Stimulated activated CD8-positive, alpha-beta memory T cell treated with anti-CD3 and anti-CD28 coated beads, Interleukin-15, amount 100 ng/mL, for 48 hours (primary cell): ENCODE measurements at regions not wholly inside any gene's neighbourhood (a gene's known extent, or its start where the extent isn't known, plus 50 kb on each side); places are given as distances from the start of the nearest gene placed in this dataset.
"Not testable (repeated sequence)": the region's sequence is repeated elsewhere in the genome, so short reads cannot be mapped to it uniquely, and the experiment has no call there.

ENCODE experiments used
- DNase-seq, 2 donors: peaks; one replicate each; pipeline ENCODE4 v3.0.0-alpha.2; 2020; ENCODE audit warnings: low read depth in 2 of 2

- DNase-seq, result no peak
Observed at GRCh38 chr14:29982171-29982570, 54.5 kb upstream of the PRKD1 start.

- DNase-seq, result no peak
Observed at GRCh38 chr14:29982993-29983392, 55.3 kb upstream of the PRKD1 start.

- not testable (repeated sequence) for DNase-seq
Observed at GRCh38 chr14:29990344-29990857, 62.8 kb upstream of the PRKD1 start.

- DNase-seq, result no peak
Observed at GRCh38 chr14:29990993-29991392, 63.3 kb upstream of the PRKD1 start.

DNA sequence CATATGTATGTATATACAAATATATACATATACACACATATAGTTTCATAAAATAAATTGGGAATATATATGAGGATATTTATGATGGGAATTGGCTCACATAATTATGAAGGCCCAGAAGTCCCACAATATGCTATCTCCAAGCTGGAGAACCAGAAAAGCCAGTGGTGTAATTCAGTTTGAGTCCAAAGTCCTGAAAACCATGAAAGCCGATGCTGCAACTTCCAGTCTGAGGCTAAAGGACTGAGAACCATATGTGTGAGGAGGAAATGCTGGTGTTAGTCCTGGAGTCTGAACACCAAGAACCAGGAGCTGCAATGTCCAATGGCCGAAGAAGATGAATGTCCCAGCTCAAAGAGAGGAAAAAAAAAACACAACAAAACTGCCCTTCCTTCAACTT is 65.5 kb upstream of the PRKD1 start:
- DNase-seq, result no peak

- no peak for DNase-seq
Observed at GRCh38 chr14:29999013-29999539, 71.4 kb upstream of the PRKD1 start.

- no peak for DNase-seq
Observed at GRCh38 chr14:30002859-30003258, 75.2 kb upstream of the PRKD1 start.

GRCh38 chr14:30005114-30005808 is 77.6 kb upstream of the PRKD1 start:
- no peak for DNase-seq

DNA sequence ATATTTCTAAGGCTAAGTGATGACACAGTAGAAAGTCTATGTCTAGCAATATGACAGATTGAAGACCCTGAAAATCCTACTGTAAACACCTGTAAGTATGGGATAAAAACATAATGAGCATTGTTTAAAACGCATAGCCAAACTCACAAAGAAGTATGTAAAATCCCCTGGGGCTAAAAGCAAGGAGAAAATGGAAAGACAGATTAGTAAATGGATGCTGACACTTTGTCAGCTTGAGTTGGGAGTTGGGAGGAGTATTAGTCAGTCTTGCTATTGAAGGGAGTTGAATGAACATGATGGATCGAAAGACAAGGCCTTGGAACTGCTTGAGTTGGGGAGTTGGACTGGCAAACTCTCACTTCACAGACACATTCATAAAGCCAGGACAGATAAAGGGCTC is 79.0 kb upstream of the PRKD1 start:
- DNase-seq, result no peak

DNA sequence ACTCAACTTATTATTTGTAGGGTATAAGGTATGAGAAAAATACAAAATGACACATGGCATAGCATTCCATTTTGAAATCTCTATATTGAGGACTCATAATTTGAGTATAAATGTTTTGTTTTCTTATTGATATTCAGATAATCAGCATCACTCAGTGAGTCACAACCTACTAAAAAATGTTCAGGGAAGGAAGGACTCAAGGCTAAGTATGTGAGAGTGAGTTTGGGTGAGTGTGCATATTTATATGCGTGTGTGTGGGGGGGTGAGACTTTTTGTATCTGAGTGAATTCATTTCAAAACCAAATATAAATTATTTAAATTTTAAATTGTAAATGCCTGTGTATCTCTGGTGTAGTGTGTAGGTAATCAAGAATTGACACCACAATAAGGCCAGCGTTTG is 87.8 kb upstream of the PRKD1 start:
- no peak for DNase-seq

DNA sequence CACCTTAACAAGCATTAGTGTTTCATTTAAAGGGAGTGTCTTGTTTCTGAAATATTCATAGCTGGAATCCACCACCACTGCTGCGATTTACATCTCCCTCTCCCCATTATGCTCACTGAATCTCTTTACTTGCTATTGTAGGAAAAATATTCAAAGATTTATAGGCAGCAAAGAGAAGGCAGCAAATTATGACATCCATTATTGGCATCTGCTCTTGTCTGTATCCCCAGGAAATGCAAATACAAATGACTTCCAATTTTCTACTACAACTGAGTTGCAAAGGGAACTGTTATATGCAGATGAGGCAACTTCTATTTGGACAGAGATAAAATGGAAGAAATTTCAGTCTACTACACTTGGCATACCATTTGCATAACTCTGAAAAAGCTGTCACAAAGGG is 88.4 kb upstream of the PRKD1 start:
- DNase-seq, result no peak

- DNase-seq, result no peak
Observed at GRCh38 chr14:30017370-30017993, 89.8 kb upstream of the PRKD1 start.

DNA sequence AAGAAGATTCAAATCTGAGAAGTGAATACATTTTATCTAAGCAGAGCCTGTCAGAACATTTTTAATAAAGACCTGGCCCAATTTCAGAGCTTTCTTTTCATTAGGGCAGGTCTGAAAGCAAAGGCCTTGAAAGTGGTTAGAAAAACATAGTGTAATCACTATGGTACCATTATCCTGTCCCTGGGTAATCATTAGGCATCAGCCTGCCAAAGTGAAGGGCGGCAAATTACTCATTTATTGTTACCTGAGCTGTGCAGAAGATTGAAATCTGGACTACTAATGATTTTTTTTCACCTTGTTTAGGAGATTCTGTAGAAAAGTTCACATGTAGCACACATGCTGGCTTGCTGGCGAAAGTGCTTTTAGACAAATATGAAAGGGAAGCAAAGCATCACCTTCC is 92.6 kb upstream of the PRKD1 start:
- no peak for DNase-seq

GRCh38 chr14:30020687-30021086 is 93.0 kb upstream of the PRKD1 start:
- no peak for DNase-seq

GRCh38 chr14:30023350-30023749 is 95.7 kb upstream of the PRKD1 start:
- not testable (repeated sequence) for DNase-seq

DNA sequence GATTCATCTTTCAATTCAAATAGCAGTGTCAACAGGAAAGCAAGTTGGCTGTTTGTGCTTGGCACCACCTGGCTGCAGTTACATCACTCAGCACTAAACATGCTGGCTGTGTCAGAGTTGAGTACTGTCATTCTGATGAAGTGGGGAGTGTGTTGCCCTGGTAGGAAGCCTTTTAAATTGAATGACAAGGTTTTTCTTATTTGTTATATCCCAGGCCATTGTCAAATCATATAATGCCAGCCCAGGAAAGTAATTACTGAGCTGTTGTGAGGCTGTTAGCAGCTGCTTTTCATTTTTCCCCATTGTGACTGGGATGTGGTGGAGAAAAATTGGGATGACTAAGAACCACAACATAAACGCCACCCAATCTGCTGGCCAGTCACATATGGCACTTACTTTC is 106.5 kb upstream of the PRKD1 start:
- DNase-seq, result no peak

DNA sequence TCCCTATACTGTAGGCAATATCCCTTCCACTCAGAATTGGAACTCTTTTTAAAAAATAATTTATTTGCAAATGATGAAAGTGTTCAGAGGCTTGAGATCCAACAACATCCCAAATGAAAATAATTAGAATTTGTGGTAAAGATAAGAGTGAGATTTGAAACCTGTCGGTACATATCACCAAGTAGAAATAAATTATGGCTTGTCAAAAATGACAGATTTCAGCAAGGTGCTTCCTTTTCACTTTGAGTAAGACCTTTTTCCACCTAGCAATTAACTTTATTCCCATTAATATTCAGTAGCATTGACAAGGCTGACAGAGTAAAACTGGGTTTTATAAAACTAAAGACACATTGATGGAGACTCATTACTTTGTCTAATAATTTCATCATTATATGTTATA is 107.7 kb upstream of the PRKD1 start:
- no peak for DNase-seq

DNA sequence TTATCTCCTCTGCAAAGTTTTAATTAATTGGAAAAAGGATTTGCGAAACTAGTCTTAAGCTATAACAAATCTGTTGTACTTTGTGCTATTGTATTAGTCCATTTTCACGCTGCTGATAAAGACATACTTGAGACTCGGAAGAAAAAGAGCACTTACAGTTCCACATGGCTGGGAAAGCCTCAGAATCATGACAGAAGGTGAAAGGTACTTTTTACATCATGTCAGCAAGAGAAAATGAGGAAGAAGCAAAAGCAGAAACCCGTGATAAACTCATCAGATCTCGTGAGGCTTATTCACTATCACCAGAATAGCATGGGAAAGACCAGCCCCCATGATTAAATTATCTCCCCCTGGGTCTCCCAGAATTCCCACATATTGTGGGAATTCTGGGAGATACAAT is 118.1 kb upstream of the PRKD1 start:
- DNase-seq, result no peak

DNA sequence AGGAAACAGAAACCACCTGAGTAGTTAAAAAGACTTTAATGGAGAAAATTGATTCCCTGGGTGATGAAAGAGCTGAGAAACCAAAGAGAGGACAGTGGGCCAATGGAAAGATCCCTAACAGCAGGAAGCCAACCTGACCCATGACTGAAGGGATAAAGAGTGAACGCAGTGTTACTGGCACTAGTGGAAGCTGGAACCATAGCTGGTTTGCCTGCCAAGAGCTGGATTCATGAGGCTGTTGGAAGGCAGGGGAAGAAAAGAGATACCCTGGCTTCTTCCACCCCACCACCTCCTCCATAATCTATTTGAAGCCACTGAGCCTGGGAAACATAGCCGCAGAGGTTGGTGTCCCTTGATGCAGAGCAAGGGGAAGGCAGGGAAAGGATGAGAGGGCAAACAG is 125.5 kb upstream of the PRKD1 start:
- no peak for DNase-seq

GRCh38 chr14:30054201-30054600 is 126.6 kb upstream of the PRKD1 start:
- DNase-seq, result no peak

GRCh38 chr14:30058401-30058800 is 130.8 kb upstream of the PRKD1 start:
- no peak for DNase-seq

DNA sequence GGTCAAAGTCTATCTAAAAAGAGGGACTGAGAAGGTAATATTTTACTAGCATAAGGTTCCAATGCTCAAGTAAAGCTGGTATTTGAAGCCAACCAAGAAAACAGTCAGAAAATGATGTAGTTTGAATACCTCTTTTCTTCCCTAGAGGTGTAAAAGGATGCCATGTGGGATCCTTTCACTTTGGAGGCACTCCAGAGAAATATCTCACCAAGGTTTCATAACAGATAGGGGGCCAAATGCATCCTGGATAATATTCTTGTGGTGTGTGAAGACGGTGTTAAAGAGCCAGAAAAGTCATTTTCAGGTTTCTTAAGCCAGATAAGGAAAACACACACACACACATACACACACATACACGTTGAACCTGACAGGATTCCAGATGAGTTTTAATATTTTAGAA is 136.1 kb upstream of the PRKD1 start:
- no peak for DNase-seq

- no peak for DNase-seq
Observed at GRCh38 chr14:30064454-30064853, 136.8 kb upstream of the PRKD1 start.
